ENCODE measurements at regions not wholly inside any gene's neighbourhood (a gene's known extent, or its start where the extent isn't known, plus 50 kb on each side); places are given as distances from the start of the nearest gene placed in this dataset.

DNA sequence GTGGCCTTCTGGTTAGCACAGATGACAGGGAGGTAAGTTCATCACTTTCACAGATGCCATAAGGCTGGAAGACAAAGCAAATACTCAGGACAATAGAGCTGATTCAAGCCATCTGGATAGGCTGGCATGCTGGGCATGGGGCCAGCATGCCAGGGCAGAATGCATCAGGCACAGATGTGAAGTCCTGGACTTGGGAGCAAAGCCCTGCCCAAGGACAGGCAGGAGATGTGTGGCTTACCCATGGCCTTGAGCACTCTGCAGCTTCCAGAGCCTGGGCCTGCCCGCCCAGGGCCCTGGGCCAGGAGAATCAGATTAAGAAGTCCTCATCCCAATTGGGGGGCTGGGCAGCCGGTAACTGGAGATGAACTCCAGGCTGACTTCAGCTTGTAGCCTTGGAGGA, 135.7 kb upstream of the ZC3H12A start:
- no peaks in the 10 kb centered on the region for H3K36me3 ChIP-seq (ENCODE audit: low read depth)
- in situ Hi-C loops (cut with MboI) = no loop called here
- H4K20me1 ChIP-seq (ENCODE audit: insufficient read depth) = no peaks in the 10 kb centered on the region
- H3K9me2 ChIP-seq (ENCODE audit: insufficient read depth) = no peaks in the 10 kb centered on the region
- H3F3A ChIP-seq (ENCODE audit: insufficient read depth) = no peaks in the 10 kb centered on the region
- H3K4me2 ChIP-seq (ENCODE audit: unreplicated experiment) = no peak overlapping the region
- H3K79me2 ChIP-seq (ENCODE audit: insufficient read depth) = no peaks in the 10 kb centered on the region
- no peak for TF ChIP-seq EZH2phosphoT487 (IDR thresholded peaks at IDR 0.05; ENCODE audit: insufficient read depth, low read depth)
- no peak for TF ChIP-seq EZH2 (IDR thresholded peaks at IDR 0.05; ENCODE audit: insufficient read depth, poor library complexity, severe bottlenecking)
- H3K27ac ChIP-seq = no peak overlapping the region
- H3K9me3 ChIP-seq (ENCODE audit: low read depth) = no peaks in the 10 kb centered on the region
- 17 to 25% methylated on average over 2 of the region's 2 CpGs for WGBS, 2 experiments (ENCODE audit: low coverage in 1 of 2, low lambda C conversion rate in 2 of 2, missing lambda C conversion rate in 2 of 2)
- no peak overlapping the region for H3K4me3 ChIP-seq
- H3K9ac ChIP-seq = no peak overlapping the region
- no peak overlapping the region for H2AFZ ChIP-seq
- H3K27me3 ChIP-seq (replicated peaks; ENCODE audit: insufficient read depth) = no peaks in the 10 kb centered on the region
- no peaks in the 10 kb centered on the region for H3K4me1 ChIP-seq (ENCODE audit: insufficient read depth)
- no peak for DNase-seq

DNA sequence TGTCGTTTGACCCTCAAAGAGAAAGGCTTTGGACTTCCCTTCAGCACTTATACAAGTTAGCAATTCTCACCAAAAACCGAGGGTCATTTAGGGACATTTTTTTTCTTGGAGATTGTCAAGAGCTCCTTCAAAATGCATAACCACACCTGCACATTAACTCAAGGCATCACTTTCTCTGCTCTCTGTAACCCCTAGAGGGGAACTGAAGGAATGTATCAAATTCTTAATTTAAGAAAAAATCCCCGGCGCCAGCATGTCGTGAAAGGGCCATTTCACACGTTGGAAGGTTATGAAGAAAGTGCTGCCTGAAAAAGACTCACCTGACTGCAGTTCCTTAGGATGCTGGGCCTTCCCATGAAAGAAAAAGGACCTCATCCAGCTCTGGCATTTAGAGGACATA, 131.6 kb upstream of the ZC3H12A start:
- no peaks in the 10 kb centered on the region for H3K9me2 ChIP-seq (ENCODE audit: insufficient read depth)
- H3K9me3 ChIP-seq (ENCODE audit: low read depth) = no peaks in the 10 kb centered on the region
- no peaks in the 10 kb centered on the region for H4K20me1 ChIP-seq (ENCODE audit: insufficient read depth)
- no peak overlapping the region for H3K27ac ChIP-seq
- H3K79me2 ChIP-seq (ENCODE audit: insufficient read depth) = no peaks in the 10 kb centered on the region
- H3K4me2 ChIP-seq (ENCODE audit: unreplicated experiment) = no peak overlapping the region
- in situ Hi-C loops (cut with MboI) = no loop called here
- TF ChIP-seq EZH2phosphoT487 (IDR thresholded peaks at IDR 0.05; ENCODE audit: insufficient read depth, low read depth) = no peak
- no peak for TF ChIP-seq EZH2 (IDR thresholded peaks at IDR 0.05; ENCODE audit: insufficient read depth, poor library complexity, severe bottlenecking)
- H3K9ac ChIP-seq = no peak overlapping the region
- no peak overlapping the region for H3K4me3 ChIP-seq
- H3K36me3 ChIP-seq (ENCODE audit: low read depth) = no peaks in the 10 kb centered on the region
- H3K27me3 ChIP-seq (replicated peaks; ENCODE audit: insufficient read depth) = no peaks in the 10 kb centered on the region
- 45 to 46% methylated on average over 6 of the region's 6 CpGs for WGBS, 2 experiments (ENCODE audit: low coverage in 1 of 2, low lambda C conversion rate in 2 of 2, missing lambda C conversion rate in 2 of 2)
- H2AFZ ChIP-seq = no peak overlapping the region
- H3K4me1 ChIP-seq (ENCODE audit: insufficient read depth) = no peaks in the 10 kb centered on the region
- no peak for DNase-seq
- no peaks in the 10 kb centered on the region for H3F3A ChIP-seq (ENCODE audit: insufficient read depth)

DNA sequence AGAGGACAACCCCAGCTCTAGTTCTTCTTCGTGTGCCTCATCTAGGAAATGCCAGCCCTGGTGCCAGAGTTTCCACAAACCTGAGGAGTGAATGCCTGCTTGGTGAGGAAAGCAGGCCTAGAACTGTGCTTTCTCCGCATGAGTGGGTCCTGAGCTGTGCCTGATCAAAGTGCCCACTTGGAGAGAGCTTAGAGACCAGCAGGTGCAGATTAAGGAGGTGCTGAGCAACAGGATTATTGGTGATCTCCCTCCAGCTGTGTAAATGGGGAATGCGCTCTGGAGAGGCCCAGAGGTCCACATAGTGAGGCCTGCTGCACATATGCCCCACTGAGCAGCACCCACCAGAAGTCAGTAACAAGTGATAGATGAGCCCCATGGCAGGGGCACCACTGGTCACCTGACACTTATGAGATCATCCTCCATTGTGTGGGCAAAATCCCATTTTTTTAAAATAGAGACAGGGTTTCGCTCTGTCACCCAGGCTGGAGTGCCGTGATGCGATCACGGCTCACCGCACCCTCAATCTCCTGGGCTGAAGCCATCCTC, 127.2 kb upstream of the ZC3H12A start:
- TF ChIP-seq EZH2phosphoT487 (IDR thresholded peaks at IDR 0.05; ENCODE audit: insufficient read depth, low read depth) = no peak
- no peak for TF ChIP-seq EZH2 (IDR thresholded peaks at IDR 0.05; ENCODE audit: insufficient read depth, poor library complexity, severe bottlenecking)
- no peaks in the 10 kb centered on the region for H3K9me2 ChIP-seq (ENCODE audit: insufficient read depth)
- in situ Hi-C loops (cut with MboI) = no loop called here

DNA sequence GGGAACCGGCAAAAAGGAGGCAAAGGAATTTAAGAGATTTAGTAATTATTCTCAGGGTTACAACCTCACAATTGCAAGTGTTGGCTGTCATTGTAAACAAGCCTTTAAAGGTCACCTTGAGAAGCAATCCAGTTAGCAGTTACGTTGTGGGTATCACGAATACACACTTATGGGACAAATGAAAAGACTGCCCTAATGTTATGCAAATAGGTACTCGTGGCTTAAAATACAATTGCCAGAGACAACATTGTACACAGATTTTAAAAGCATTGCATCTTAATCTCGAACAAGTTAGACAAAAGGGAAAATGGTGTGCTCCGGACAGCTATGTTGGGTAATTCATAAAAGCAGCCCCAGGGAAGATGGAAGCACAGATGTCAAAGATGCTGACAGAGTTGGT, 120.5 kb upstream of the ZC3H12A start:
- no peak overlapping the region for H3K4me3 ChIP-seq
- no peaks in the 10 kb centered on the region for H3K4me1 ChIP-seq (ENCODE audit: insufficient read depth)
- no peak overlapping the region for H3K27ac ChIP-seq
- in situ Hi-C loops (cut with MboI) = no loop called here
- 32 to 34% methylated on average over 6 of the region's 6 CpGs for WGBS, 2 experiments (ENCODE audit: low coverage in 1 of 2, low lambda C conversion rate in 2 of 2, missing lambda C conversion rate in 2 of 2)
- H3K9me2 ChIP-seq (ENCODE audit: insufficient read depth) = no peaks in the 10 kb centered on the region
- H3K9me3 ChIP-seq (ENCODE audit: low read depth) = no peaks in the 10 kb centered on the region
- H4K20me1 ChIP-seq (ENCODE audit: insufficient read depth) = no peaks in the 10 kb centered on the region
- H3K4me2 ChIP-seq (ENCODE audit: unreplicated experiment) = no peak overlapping the region
- H3K9ac ChIP-seq = no peak overlapping the region
- no peak for DNase-seq
- H2AFZ ChIP-seq = no peak overlapping the region
- no peaks in the 10 kb centered on the region for H3K27me3 ChIP-seq (replicated peaks; ENCODE audit: insufficient read depth)
- H3F3A ChIP-seq (ENCODE audit: insufficient read depth) = no peaks in the 10 kb centered on the region
- no peaks in the 10 kb centered on the region for H3K79me2 ChIP-seq (ENCODE audit: insufficient read depth)
- no peaks in the 10 kb centered on the region for H3K36me3 ChIP-seq (ENCODE audit: low read depth)
- TF ChIP-seq EZH2phosphoT487 (IDR thresholded peaks at IDR 0.05; ENCODE audit: insufficient read depth, low read depth) = no peak
- no peak for TF ChIP-seq EZH2 (IDR thresholded peaks at IDR 0.05; ENCODE audit: insufficient read depth, poor library complexity, severe bottlenecking)

More for the DNA sequence above, 127.2 kb upstream of the ZC3H12A start:
- Histone ChIP-seq H3F3A (ENCODE audit: insufficient read depth) (no peaks in the 10 kb centered on the region), H3K79me2 (ENCODE audit: insufficient read depth) (no peaks in the 10 kb centered on the region), H2AFZ (no peak overlapping the region), H3K9me3 (ENCODE audit: low read depth) (no peaks in the 10 kb centered on the region), H4K20me1 (ENCODE audit: insufficient read depth) (no peaks in the 10 kb centered on the region), H3K27ac (no peak overlapping the region), H3K27me3 (replicated peaks; ENCODE audit: insufficient read depth) (no peaks in the 10 kb centered on the region), H3K36me3 (ENCODE audit: low read depth) (no peaks in the 10 kb centered on the region), H3K9ac (no peak overlapping the region), H3K4me3 (no peak overlapping the region), H3K4me1 (ENCODE audit: insufficient read depth) (no peaks in the 10 kb centered on the region), H3K4me2 (ENCODE audit: unreplicated experiment) (no peak overlapping the region)
- WGBS, 2 experiments (ENCODE audit: low coverage in 1 of 2, low lambda C conversion rate in 2 of 2, missing lambda C conversion rate in 2 of 2) = 37 to 38% methylated on average over 8 of the region's 8 CpGs
- DNase-seq = no peak
